Peyer's patch (tissue), 4 donors: ENCODE measurements at regions not wholly inside any gene's neighbourhood (a gene's known extent, or its start where the extent isn't known, plus 50 kb on each side); places are given as distances from the start of the nearest gene placed in this dataset.

Experiments
- DNase-seq, 3 donors: peaks; one replicate each; pipeline ENCODE4 v3.0.0-alpha.2; 2017 to 2019
- H3K27ac ChIP-seq, 4 donors: fragments of 200-600 bp; sonication (generic); one replicate each; pipeline ENCODE4 v1.5.1; 2016 to 2019
- H3K27me3 ChIP-seq, 2 donors: fragments of 200-600 bp; sonication (generic); one replicate each; pipeline ENCODE4 v1.5.1; 2019
- H3K36me3 ChIP-seq, 3 donors: fragments of 200-600 bp; sonication (generic); one replicate each; pipeline ENCODE4 v1.5.1; 2016 to 2019
- H3K4me1 ChIP-seq, 4 donors: fragments of 200-600 bp; sonication (generic); one replicate each; pipeline ENCODE4 v1.5.1; 2016 to 2019
- H3K4me3 ChIP-seq, 4 donors: fragments of 200-600 bp; sonication (generic); 1 replicate in 3 of 4; 2 replicates in 1 of 4; pipeline ENCODE4 v1.5.1; 2016 to 2019; ENCODE audit warnings: mild to moderate bottlenecking in 1 of 4
- H3K9me3 ChIP-seq, 4 donors: fragments of 200-600 bp; sonication (generic); one replicate each; pipeline ENCODE4 v1.5.1; 2016 to 2019; ENCODE audit warnings: mild to moderate bottlenecking in 1 of 4
- POLR2A ChIP-seq, 2 donors: fragments of 450-650 bp; IDR thresholded peaks; one replicate each; pipeline ENCODE4 v1.5.1; 2017; ENCODE audit warnings: antibody characterized with exemption in 2 of 2, mild to moderate bottlenecking in 2 of 2, moderate library complexity in 2 of 2
- TF ChIP-seq, protein P1 (sequence below), 6 experiments: fragments of 450-650 bp in 4 of 6; fragments of 200-600 bp in 2 of 6; sonication (generic) in 1 of 6; IDR thresholded peaks; one replicate each; pipeline ENCODE4 v1.5.1; 2017 to 2019; ENCODE audit warnings: antibody characterized with exemption in 6 of 6, mild to moderate bottlenecking in 3 of 6, moderate library complexity in 1 of 6

GRCh38 chr10:106392778-106393177 lies 771.7 kb downstream of the SORCS1 start:
- no peaks in the 10 kb centered on the region for H3K36me3 ChIP-seq
- no peak overlapping the region for H3K4me3 ChIP-seq
- H3K27me3 ChIP-seq: no peaks in the 10 kb centered on the region
- no peak overlapping the region for H3K27ac ChIP-seq
- H3K4me1 ChIP-seq: no peaks in the 10 kb centered on the region
- TF ChIP-seq POLR2A (IDR thresholded peaks at IDR 0.05): no peak
- TF ChIP-seq, protein P1, sequence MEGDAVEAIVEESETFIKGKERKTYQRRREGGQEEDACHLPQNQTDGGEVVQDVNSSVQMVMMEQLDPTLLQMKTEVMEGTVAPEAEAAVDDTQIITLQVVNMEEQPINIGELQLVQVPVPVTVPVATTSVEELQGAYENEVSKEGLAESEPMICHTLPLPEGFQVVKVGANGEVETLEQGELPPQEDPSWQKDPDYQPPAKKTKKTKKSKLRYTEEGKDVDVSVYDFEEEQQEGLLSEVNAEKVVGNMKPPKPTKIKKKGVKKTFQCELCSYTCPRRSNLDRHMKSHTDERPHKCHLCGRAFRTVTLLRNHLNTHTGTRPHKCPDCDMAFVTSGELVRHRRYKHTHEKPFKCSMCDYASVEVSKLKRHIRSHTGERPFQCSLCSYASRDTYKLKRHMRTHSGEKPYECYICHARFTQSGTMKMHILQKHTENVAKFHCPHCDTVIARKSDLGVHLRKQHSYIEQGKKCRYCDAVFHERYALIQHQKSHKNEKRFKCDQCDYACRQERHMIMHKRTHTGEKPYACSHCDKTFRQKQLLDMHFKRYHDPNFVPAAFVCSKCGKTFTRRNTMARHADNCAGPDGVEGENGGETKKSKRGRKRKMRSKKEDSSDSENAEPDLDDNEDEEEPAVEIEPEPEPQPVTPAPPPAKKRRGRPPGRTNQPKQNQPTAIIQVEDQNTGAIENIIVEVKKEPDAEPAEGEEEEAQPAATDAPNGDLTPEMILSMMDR (IDR thresholded peaks at IDR 0.05): no peak
- DNase-seq: no peak
- H3K9me3 ChIP-seq: no peaks in the 10 kb centered on the region

GRCh38 chr10:106387063-106387462 lies 777.4 kb downstream of the SORCS1 start:
- Histone ChIP-seq H3K27me3 (no peaks in the 10 kb centered on the region), H3K36me3 (no peaks in the 10 kb centered on the region), H3K27ac (no peak overlapping the region), H3K9me3 (no peaks in the 10 kb centered on the region), H3K4me1 (no peaks in the 10 kb centered on the region), H3K4me3 (no peak overlapping the region)
- no peak for TF ChIP-seq POLR2A (IDR thresholded peaks at IDR 0.05)
- TF ChIP-seq, protein P1 (IDR thresholded peaks at IDR 0.05): no peak
- DNase-seq: no peak

DNA sequence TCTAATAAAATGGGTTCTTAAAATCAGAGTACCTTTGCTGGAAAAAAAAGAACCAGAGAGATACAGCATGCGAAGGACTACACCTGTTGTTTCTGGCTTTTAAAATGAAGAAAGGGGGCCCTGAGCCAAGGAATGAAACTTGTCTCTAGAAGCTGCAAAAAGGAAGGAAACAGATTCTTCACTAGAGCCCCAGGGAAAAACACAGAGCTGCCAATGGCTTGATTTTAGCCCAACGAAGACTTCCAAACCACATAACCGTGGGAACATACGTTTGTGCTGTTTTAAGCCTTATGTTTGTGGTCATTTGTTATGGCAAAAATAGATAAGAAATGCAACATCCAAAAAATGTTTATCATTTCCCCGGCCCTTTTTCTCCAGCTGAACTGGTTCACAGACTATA lies 780.0 kb downstream of the SORCS1 start:
- Histone ChIP-seq H3K4me1 (no peaks in the 10 kb centered on the region), H3K4me3 (no peak overlapping the region), H3K36me3 (no peaks in the 10 kb centered on the region), H3K27ac (no peak overlapping the region), H3K9me3 (no peaks in the 10 kb centered on the region), H3K27me3 (no peaks in the 10 kb centered on the region)
- no peak for TF ChIP-seq POLR2A (IDR thresholded peaks at IDR 0.05)
- TF ChIP-seq, protein P1 (IDR thresholded peaks at IDR 0.05): no peak
- no peak for DNase-seq

- H3K27ac ChIP-seq: no peak overlapping the region
- no peaks in the 10 kb centered on the region for H3K36me3 ChIP-seq
- TF ChIP-seq POLR2A (IDR thresholded peaks at IDR 0.05): no peak
- TF ChIP-seq, protein P1 (IDR thresholded peaks at IDR 0.05): no peak
- DNase-seq: no peak
- no peaks in the 10 kb centered on the region for H3K27me3 ChIP-seq
- no peak overlapping the region for H3K4me3 ChIP-seq
- H3K4me1 ChIP-seq: no peaks in the 10 kb centered on the region
- H3K9me3 ChIP-seq: no peaks in the 10 kb centered on the region
Observed at GRCh38 chr10:106380706-106381105, 783.8 kb downstream of the SORCS1 start.

GRCh38 chr10:106378251-106378650 lies 786.3 kb downstream of the SORCS1 start:
- Histone ChIP-seq H3K9me3 (no peaks in the 10 kb centered on the region), H3K27me3 (no peaks in the 10 kb centered on the region), H3K27ac (no peak overlapping the region), H3K36me3 (no peaks in the 10 kb centered on the region), H3K4me3 (no peak overlapping the region), H3K4me1 (no peaks in the 10 kb centered on the region)
- no peak for TF ChIP-seq POLR2A (IDR thresholded peaks at IDR 0.05)
- TF ChIP-seq, protein P1 (IDR thresholded peaks at IDR 0.05): no peak
- DNase-seq: no peak

DNA sequence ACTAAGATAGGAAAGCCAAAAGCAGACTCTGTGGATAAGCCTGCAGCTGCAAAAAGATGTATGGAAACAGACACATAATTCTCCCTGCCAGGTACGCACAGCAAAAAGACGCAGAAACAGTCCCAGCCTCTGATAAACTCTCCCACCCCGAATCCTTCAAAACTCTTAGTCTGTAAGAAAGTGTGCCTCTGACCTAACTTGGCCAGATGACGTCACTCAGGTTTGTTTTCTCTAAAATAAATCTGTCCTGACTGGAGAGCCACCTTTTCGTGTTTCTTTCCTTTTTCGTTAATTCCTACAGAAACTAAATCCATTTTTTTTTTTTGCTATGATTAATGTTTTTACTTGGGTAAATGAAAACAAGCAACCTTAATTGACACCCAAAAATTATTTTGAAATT lies 793.8 kb downstream of the SORCS1 start:
- no peaks in the 10 kb centered on the region for H3K9me3 ChIP-seq
- H3K27ac ChIP-seq: no peak overlapping the region
- no peaks in the 10 kb centered on the region for H3K36me3 ChIP-seq
- H3K27me3 ChIP-seq: no peaks in the 10 kb centered on the region
- no peak for DNase-seq
- no peak overlapping the region for H3K4me3 ChIP-seq
- no peaks in the 10 kb centered on the region for H3K4me1 ChIP-seq
- TF ChIP-seq POLR2A (IDR thresholded peaks at IDR 0.05): no peak
- TF ChIP-seq, protein P1 (IDR thresholded peaks at IDR 0.05): no peak
